Progenitor cell of endocrine pancreas (in vitro differentiated cells): ENCODE measurements at regions not wholly inside any gene's neighbourhood (a gene's known extent, or its start where the extent isn't known, plus 50 kb on each side); places are given as distances from the start of the nearest gene placed in this dataset.

Experiments used
- DNase-seq: peaks from one replicate; pipeline ENCODE4 v3.0.0; 2021; ENCODE audit warnings: low spot score; ENCODE audit not compliant: unreplicated experiment
- H3K27ac Mint-ChIP-seq: 2 replicates; pipeline ENCODE4 v1.8.0; 2021; ENCODE audit warnings: mild to moderate bottlenecking, moderate library complexity, mixed read lengths
- H3K27me3 Mint-ChIP-seq: 2 replicates; pipeline ENCODE4 v1.8.0; 2021; ENCODE audit warnings: mixed read lengths
- H3K36me3 Mint-ChIP-seq: 2 replicates; pipeline ENCODE4 v1.8.0; 2022; ENCODE audit warnings: mixed read lengths; ENCODE audit not compliant: insufficient read depth
- H3K4me1 Mint-ChIP-seq: 2 replicates; pipeline ENCODE4 v1.8.0; 2021; ENCODE audit warnings: low read depth, mixed read lengths
- H3K4me3 Mint-ChIP-seq: 2 replicates; pipeline ENCODE4 v1.8.0; 2021; ENCODE audit warnings: low read depth, mild to moderate bottlenecking, moderate library complexity, mixed read lengths
- H3K9me3 Mint-ChIP-seq: 2 replicates; pipeline ENCODE4 v1.8.0; 2021; ENCODE audit warnings: low read depth, mixed read lengths
- TF ChIP-seq, protein P1 (sequence below): fragments of 200-600 bp; sonication (generic); IDR thresholded peaks from one replicate; pipeline ENCODE4 v1.5.0; 2021; ENCODE audit warnings: antibody characterized with exemption, mild to moderate bottlenecking; ENCODE audit not compliant: unreplicated experiment

DNA sequence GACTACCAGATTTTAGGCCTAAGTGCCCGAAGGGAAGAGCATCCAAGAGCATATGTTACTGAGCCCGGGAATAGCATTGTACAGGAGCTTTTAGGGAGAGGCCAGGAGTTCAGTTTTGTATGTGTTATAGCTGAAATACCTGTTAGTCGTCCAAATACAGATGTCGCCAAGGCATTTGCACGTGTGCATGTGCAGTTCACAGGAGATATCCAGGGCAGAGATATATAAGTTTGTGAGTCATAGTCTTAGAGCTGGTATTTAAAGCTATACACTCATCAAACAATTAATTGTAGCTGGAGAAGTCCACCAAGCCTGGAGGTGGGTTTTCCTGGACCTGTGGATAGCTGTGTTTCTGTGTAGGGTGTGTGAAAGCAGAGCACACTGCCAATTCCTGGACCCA, 394.0 kb upstream of the FZD8 start:
- Mint-ChIP-seq H3K36me3 (no peaks in the 10 kb centered on the region), H3K27me3 (peaks cover 7% of the 10 kb centered on the region), H3K27ac (no peak overlapping the region), H3K9me3 (no peaks in the 10 kb centered on the region), H3K4me1 (peaks cover 11% of the 10 kb centered on the region), H3K4me3 (no peak overlapping the region)
- no peak for DNase-seq
- TF ChIP-seq, protein P1, sequence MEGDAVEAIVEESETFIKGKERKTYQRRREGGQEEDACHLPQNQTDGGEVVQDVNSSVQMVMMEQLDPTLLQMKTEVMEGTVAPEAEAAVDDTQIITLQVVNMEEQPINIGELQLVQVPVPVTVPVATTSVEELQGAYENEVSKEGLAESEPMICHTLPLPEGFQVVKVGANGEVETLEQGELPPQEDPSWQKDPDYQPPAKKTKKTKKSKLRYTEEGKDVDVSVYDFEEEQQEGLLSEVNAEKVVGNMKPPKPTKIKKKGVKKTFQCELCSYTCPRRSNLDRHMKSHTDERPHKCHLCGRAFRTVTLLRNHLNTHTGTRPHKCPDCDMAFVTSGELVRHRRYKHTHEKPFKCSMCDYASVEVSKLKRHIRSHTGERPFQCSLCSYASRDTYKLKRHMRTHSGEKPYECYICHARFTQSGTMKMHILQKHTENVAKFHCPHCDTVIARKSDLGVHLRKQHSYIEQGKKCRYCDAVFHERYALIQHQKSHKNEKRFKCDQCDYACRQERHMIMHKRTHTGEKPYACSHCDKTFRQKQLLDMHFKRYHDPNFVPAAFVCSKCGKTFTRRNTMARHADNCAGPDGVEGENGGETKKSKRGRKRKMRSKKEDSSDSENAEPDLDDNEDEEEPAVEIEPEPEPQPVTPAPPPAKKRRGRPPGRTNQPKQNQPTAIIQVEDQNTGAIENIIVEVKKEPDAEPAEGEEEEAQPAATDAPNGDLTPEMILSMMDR = no peak

- no peak for DNase-seq
- H3K9me3 Mint-ChIP-seq = no peaks in the 10 kb centered on the region
Observed at GRCh38 chr10:36033808-36034207, 391.7 kb upstream of the FZD8 start.

DNA sequence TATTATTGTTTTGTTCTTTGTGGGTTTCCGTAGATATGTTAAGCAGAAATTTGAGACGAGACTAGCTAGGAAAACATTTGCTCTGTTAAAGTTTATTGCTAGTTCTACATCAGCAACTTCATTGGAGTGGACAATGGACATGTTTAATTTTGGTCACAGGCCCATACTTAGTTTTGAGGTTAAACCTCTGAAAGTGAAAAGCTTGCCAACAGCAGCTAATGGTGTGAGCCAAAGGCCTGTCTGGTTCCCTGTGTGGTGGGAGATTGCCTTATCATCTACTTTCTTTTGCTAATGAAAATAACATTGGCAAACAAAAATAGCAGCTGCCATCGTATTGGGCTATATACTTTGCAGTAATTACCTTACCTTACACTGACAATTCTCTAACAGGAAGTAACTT, 388.4 kb upstream of the FZD8 start:
- Mint-ChIP-seq H3K4me1 (peaks cover 12% of the 10 kb centered on the region), H3K4me3 (no peak overlapping the region), H3K36me3 (no peaks in the 10 kb centered on the region), H3K27ac (no peak overlapping the region), H3K27me3 (no peaks in the 10 kb centered on the region), H3K9me3 (no peaks in the 10 kb centered on the region)
- TF ChIP-seq, protein P1 = no peak
- DNase-seq = no peak

More at GRCh38 chr10:36033808-36034207, 391.7 kb upstream of the FZD8 start:
- Mint-ChIP-seq H3K27me3 (peaks cover 2% of the 10 kb centered on the region), H3K36me3 (no peaks in the 10 kb centered on the region), H3K27ac (no peak overlapping the region), H3K4me1 (peaks cover 12% of the 10 kb centered on the region), H3K4me3 (no peak overlapping the region)
- TF ChIP-seq, protein P1 = no peak

DNA sequence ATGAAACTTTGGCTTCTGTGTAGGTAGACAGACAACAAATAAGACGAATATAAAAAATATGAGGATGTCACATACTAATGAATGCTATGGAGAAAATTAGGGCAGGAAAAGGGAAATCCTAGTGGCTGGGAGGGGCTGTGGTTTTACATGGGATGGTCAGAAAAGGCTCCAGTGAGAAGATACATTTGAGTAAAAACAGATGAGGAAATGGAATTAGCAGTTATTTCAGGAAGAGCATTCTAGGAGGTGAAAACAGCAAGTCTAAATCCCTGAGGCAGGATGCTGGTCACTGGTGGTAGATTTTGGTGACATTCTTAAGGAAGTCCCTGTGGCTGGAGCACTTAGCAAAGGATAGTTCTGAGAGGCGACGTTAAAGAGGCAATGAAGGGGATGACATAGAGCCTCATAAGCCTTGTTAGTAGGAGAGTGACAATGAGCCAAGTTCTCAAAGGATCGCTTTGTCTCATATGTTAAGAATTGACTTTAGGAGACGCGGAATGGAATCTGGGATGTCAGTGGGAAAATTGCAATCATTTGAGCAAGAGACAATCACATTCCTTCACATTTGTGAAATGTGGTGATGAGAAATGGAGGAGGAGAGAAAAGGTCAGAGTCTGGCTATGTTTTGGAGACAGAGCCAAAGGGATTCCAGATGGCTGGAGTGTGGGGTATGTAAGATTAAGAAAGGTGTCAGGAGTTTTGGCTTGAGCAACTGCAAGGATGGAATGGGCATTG, 384.7 kb upstream of the FZD8 start:
- H3K27ac Mint-ChIP-seq = no peak overlapping the region

GRCh38 chr10:36026081-36026480, 384.0 kb upstream of the FZD8 start:
- peaks cover 2% of the 10 kb centered on the region for H3K4me1 Mint-ChIP-seq
- no peak overlapping the region for H3K27ac Mint-ChIP-seq
- no peak for DNase-seq
- H3K36me3 Mint-ChIP-seq = no peaks in the 10 kb centered on the region
- no peaks in the 10 kb centered on the region for H3K27me3 Mint-ChIP-seq
- H3K9me3 Mint-ChIP-seq = no peaks in the 10 kb centered on the region
- TF ChIP-seq, protein P1 = no peak
- H3K4me3 Mint-ChIP-seq = no peak overlapping the region

More for the DNA sequence above, 384.7 kb upstream of the FZD8 start:
- H3K4me3 Mint-ChIP-seq = no peak overlapping the region
- H3K36me3 Mint-ChIP-seq = no peaks in the 10 kb centered on the region
- H3K4me1 Mint-ChIP-seq = peaks cover 2% of the 10 kb centered on the region
- no peaks in the 10 kb centered on the region for H3K27me3 Mint-ChIP-seq
- H3K9me3 Mint-ChIP-seq = no peaks in the 10 kb centered on the region
- TF ChIP-seq, protein P1 = no peak
- no peak for DNase-seq
